GM18505 (cell line): ENCODE measurements at regions not wholly inside any gene's neighbourhood (a gene's known extent, or its start where the extent isn't known, plus 50 kb on each side); places are given as distances from the start of the nearest gene placed in this dataset.
"Not testable (repeated sequence)": the region's sequence is repeated elsewhere in the genome, so short reads cannot be mapped to it uniquely, and the experiment has no call there.

Experiments used
- ATAC-seq: cut with Tn5 transposase; IDR thresholded peaks from one replicate; pipeline ENCODE4 v1.9.1; 2021; ENCODE audit not compliant: unreplicated experiment
- POLR2A ChIP-seq: IDR thresholded peaks from 4 replicates; pipeline ENCODE4 v1.6.1; 2011; ENCODE audit warnings: borderline replicate concordance; ENCODE audit not compliant: insufficient read depth, insufficient read length; ENCODE audit errors: extremely low read depth

DNA sequence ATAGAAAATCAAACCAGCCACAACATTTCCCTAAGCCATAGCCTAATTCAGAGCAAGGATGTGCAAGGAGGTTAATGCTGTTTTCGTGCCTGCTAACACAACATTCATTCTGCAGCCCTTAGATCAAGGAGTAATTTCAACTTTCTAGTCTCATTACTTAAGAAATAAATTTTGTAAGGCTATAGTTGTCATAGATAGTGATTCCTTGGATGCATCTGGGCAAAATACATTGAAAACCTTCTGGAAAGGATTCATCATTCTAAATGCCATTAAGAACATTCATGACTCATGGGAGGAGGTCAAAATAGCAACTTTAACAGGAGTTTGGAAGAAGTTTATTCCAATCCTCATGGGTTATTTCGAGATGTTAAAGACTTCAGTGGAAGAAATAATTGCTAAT is 283.2 kb downstream of the RPAP3 start:
- no peak for TF ChIP-seq POLR2A
- no peak for ATAC-seq

DNA sequence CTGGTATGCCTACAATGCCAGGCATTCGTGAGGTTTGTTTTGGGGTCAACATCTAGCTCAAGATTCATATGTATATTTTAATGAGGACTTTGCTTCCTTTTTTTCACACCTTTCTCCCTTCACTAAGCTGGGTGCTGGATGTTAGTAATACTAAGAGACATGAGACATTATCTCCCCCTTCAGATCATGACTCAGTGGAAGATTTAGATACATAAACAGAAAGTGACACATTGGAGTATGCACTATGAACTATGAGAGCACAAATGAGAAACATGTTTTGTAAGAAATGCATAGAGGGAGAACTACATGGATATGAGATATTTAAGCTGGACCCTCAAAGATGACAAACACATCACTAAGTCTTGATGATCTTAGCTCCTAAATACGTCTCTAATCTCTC is 286.3 kb downstream of the RPAP3 start:
- no peak for ATAC-seq
- TF ChIP-seq POLR2A, result no peak

DNA sequence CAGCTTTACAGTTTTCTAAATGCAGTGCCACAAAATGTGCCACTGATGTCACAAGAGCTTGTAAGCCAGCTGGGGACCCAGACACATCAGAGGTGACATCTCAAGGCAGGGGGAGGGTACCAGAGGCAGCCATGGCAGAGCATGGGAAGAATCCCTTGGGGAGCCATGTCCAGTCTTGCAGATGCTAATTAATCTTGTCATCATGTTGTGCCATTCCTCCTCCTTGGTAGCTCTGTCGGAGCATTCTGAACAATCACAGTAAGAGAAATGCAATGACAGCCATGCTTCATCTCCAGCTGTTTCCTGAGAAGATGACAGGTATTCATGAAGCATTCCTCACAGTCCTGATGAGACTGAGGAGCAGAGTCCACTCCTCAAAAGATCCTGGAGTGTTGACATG is 287.9 kb downstream of the RPAP3 start:
- no peak for TF ChIP-seq POLR2A
- ATAC-seq, result no peak

DNA sequence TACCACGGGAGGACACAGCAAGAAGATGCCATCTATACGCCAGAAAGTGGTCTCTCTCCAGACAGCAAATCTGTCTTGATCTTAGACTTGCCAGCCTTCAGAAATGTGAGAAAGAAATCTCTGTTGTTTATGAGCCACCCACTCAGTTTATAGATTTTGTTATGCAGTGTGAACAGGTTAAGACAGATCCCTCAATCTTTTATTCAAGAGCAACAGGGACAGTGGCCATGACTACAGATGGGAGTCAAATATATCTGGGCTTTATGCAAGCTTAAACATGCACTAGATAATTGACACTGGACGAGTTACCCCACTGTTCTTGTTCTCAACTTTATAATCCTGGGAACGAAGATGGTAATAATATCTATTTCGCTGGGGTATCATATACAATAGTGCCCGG is 288.7 kb downstream of the RPAP3 start:
- ATAC-seq, result no peak

DNA sequence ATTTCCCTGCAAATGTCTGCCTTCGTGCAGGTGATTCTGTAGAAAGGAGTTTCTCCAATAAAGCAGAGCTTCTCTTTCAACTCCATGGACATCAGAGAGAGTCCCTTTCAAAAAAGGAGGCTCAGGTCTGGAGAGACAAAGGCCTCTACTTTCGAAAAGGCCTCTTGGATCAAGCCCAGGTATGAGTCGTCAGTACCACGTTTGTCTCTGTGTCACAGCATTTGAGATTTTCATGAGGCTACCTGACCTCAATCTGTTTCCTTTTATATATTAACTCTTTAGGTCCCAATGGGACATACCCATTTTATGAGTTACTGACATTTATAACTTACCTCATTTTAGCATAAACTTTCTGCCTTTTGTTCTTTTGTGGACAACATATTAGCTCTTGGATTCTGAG is 290.8 kb downstream of the RPAP3 start:
- TF ChIP-seq POLR2A, result no peak
- no peak for ATAC-seq

More for the DNA sequence above, 288.7 kb downstream of the RPAP3 start:
- TF ChIP-seq POLR2A, result no peak

DNA sequence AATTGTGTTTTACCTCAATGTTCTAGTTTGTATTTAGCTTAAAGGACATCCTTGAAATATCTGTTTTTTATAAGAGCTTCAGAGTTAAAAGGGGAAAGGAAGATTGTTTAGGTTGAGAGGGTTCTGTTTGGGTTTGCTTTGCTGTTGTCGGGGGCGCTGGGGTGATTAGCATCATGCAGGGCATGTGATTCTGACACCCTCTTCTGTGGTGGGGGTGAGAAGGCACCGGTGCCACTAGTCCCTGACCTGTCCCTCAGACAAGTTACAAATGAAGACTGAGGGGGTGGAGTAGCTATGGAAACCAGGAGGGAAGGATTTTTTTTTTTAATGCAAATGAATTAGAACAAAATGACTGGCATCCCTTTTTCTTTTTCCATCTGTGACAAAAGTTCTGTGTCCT is 291.3 kb downstream of the RPAP3 start:
- TF ChIP-seq POLR2A, result no peak
- ATAC-seq, result no peak

DNA sequence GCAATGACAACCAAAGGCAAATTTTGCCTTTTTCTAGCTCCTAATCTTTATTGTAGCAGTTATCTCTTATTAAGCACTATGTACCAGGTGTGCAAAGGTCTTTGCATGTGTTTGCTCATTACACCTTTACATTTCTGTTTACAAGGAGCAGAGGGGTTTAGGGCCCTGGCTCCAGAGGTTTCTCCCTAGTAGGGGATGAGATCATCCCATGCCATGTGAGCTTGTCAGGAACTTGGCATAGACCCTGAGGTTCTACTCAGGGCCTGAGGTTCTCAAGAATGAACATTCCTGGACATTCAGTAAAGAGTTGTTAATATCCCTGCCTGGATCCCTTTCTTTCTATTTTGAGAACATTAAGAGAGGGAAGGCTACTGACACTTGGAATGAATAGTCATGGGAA is 292.0 kb downstream of the RPAP3 start:
- no peak for ATAC-seq
- TF ChIP-seq POLR2A, result no peak

DNA sequence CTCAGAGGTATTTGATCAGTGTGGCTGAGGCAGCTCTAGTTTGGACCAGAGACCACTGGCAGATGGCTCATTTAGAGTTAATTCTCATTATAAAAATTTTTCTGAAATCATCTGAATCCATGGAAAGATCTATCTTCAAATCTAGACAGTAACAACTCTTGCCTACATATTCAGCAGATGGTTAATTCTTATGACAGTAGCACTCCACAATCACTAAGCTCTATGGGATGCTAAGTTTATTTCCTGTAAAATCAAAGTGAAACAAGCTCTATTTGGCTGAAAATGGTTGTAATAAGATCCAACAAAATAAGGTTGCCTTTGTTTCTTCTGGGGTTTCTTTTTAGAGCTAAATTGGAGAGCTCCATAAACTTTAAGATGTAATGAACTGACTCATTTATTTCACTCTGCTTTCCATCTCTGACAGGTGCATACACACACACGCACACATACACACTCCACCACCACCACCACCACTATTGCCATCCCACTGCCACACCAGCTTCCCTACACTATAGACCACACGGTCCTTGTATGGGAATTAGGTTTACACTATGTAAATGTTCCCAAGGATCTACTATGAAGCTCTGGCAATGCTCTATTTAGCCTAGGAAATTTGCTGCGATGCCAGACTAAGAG is 293.1 kb downstream of the RPAP3 start:
- ATAC-seq, result no peak
- no peak for TF ChIP-seq POLR2A

DNA sequence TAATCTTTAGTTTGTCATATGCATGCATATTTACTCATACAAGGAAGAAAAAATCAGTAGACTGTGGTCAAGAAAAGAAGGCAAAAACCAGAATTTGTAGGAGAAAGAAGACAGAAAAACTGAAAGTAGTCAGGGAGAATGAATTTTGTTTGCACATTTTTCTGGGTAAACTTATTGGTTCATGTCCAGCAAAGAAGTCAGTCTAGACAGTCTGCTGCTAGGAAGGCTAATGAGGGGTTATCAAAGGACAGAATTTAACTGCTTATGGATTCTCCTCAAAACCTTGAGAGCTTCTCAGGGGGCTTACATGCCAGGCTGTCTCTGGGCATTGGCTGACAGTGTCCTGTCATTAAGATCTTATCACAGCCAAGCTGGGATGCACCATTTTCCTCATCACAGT is 293.9 kb downstream of the RPAP3 start:
- no peak for TF ChIP-seq POLR2A
- no peak for ATAC-seq

DNA sequence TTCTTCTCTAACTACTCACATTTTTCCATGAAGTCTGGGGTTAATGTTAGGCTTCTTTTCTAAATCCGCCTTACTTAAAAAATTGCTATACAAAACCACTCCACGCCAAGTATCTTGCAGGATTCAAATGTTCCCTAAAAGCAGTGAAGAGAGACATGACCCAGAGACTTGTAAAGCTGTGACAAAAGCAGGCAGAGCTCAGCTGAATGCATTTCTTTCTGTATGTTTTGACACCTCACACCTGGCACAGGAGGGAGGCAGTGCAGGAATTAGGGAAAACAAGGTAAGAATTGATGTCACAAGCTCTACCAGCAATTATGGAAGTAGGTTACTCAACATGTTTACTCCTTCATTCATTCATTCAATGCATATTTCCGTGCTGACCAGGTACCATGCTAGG is 295.0 kb downstream of the RPAP3 start:
- no peak for TF ChIP-seq POLR2A
- no peak for ATAC-seq

DNA sequence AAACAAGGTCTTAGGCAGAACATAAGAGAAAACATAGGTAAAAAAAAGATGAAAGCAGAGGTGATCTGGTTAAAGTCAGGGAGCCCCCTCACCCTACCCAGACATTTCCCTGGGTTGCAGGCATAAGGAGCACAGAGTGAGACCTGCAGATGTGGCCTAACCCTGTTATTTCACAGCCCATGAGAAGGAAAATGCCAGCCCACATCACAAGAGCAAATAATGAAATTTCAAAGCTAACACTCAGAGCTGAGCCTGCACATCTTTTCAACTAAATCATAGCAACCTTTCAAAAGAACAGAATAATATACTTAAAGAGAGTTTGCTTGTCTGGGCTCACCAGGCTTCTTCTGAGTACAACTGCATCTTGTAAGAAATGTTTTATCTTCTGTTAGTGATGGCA is 295.4 kb downstream of the RPAP3 start:
- TF ChIP-seq POLR2A, result no peak
- ATAC-seq, result no peak

DNA sequence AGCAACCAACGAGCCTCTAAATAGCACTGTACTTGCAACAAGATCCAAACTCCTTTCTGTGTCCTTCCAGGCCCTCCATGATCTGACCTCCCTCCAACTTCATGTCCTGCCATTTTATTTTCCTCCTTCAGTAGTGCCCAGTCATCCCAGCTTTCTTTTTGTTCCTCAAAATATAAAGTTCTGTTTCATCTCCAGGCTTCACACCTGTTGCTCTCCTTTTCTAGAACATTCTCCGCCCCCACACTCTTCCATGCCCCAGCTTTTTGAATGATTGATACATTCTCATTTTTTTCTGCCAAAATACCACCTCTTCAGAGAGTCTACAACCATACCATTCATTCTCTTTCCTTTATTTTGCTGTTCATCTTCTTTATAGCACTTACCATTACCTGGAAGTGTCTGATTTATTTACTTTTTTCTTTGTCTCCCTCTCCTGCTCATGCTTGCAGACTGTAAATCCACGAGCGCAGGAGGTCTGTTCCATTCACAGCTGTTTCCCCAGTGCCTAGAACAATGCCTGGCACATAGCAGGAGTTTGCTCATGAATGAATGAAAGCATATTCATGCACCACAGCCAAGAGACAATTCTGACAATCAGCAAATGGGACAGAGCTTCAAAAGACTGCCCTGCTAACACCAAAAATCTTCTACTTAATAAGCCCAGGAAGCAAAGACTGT is 296.4 kb downstream of the RPAP3 start:
- no peak for ATAC-seq
- TF ChIP-seq POLR2A, result no peak

DNA sequence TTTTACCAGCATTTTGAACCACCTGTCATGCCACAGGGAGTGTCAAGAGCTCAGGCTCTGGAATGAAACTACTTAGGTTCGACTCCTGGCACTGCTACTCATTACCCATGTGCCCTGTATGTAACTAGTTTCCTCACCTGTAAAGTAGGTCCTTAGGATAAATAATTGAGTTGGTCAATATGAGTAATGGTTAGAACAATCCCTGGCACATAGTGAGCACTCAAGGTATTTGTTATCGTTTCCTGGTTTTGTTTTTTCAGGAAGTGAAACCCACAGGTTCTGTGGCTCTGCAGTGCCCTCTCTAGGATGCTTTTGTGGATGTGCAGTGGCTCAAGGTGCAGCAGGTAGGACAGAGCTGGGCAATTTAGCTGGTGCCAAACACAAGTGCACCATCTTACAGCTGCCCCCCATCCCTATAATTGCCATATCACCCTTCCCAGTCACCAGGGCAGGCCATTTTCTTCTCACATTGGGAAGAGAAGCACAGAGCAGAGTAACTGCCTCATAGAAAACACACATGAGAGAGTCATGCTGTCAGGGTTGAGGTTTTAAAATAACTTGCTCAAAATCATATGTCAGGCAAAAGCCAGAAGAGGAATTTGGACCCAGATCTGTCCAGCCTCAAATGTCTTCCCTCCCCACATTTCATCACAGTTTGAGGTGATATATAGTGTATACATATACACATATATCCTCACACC is 297.5 kb downstream of the RPAP3 start:
- ATAC-seq, result peak; percentile 95
- no peak for TF ChIP-seq POLR2A

DNA sequence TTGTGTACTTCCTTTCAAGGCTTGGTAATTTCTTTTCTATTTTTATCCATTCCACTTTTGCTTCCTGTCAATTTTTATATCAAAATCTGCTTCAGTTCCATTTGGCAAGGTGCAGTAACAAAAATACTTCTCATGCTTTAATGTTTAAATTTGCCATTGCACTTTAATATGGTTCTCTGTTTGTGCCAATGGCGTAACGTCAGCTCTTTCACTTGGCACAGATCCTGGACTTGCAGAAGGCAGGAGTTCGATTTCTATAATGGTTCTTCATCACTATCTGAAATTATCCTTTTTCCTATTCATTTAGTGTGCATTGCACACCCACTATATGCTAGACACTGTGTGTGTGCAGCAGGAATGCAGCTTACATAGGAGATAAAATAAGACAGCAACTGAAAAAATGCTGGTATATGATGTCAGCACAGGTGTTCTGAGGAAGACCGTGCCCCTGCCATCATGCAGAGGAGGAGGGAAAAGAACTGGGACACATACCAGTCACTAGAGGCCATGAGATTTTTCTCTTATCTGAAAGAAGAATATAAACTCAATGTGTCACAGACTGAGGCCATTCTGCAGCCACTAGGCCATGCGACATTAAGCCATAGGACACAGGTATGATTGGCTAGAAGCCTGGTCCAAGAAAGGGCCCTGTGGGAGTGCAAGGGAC is 298.2 kb downstream of the RPAP3 start:
- no peak for TF ChIP-seq POLR2A
- peak; percentile 10 for ATAC-seq

DNA sequence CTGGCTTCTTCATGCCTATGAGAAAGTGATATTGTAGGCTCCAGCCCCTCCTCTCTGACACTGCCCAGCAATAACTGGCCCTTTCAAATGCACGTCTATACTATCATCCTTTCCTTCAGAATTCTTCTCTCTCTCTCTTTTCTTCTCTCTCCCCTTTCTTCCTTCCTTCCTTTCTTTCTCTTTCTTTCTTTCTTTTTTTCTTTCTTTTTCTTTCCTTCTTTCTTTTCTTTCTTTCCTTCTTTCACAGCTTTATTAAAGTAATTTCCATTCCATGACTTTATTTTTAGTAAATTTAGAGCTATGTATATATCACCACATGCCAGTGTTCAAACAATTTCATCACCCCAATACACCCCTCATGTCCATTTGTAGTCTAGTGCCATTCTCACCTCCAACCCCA is 302.1 kb downstream of the RPAP3 start:
- ATAC-seq, result no peak

DNA sequence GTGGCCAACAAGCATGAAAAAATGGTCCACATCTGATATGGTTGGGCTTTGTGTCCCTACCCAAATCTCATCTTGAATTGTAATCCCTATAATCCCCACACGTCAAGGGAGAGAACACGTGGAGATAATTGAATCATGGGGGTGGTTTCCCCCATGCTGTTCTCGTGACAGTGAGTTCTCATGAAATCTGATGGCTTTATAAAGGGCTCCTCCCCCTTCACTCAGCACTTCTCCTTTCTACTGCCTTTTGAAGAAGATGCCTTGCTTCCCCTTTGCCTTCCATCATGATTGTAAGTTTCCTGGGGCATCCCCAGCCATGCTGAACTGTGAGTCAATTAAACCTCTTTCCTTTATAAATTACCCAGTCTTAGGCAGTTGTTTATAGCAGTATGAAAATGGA is 304.6 kb downstream of the RPAP3 start:
- not testable (repeated sequence) for ATAC-seq

More for the DNA sequence above, 302.1 kb downstream of the RPAP3 start:
- TF ChIP-seq POLR2A, result no peak
